Umbilical cord (tissue), 1 donor: ENCODE measurements at regions not wholly inside any gene's neighbourhood (a gene's known extent, or its start where the extent isn't known, plus 50 kb on each side); places are given as distances from the start of the nearest gene placed in this dataset.
"Not testable (repeated sequence)": the region's sequence is repeated elsewhere in the genome, so short reads cannot be mapped to it uniquely, and the experiment has no call there.

Experiments
- DNase-seq: peaks from one replicate; pipeline ENCODE4 v3.0.0-alpha.2; 2015; ENCODE audit warnings: low spot score

GRCh38 chr7:15143936-15144335 is 241.4 kb upstream of the DGKB start:
- no peak for DNase-seq

DNA sequence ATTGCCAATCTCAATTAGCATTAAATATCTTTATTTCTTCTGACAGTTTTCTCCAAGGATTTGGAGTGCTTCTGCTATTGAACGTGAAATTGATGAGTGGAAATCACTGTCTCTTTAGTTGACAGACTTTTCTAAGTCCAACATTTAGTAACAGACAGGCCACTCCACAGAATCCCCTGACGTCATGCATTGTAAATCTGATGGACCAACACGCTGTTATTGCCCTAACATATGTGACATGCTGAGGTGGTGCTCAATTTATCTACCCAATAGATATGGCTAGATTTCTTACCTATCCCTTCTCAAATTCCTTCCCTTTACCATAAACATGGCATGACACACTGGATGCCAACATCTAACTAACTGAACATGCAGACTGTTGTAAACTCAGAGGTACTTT is 240.6 kb upstream of the DGKB start:
- DNase-seq, result no peak

- no peak for DNase-seq
Measured at GRCh38 chr7:15140431-15140830, 237.9 kb upstream of the DGKB start.

GRCh38 chr7:15131661-15132060 is 229.1 kb upstream of the DGKB start:
- DNase-seq, result no peak

DNA sequence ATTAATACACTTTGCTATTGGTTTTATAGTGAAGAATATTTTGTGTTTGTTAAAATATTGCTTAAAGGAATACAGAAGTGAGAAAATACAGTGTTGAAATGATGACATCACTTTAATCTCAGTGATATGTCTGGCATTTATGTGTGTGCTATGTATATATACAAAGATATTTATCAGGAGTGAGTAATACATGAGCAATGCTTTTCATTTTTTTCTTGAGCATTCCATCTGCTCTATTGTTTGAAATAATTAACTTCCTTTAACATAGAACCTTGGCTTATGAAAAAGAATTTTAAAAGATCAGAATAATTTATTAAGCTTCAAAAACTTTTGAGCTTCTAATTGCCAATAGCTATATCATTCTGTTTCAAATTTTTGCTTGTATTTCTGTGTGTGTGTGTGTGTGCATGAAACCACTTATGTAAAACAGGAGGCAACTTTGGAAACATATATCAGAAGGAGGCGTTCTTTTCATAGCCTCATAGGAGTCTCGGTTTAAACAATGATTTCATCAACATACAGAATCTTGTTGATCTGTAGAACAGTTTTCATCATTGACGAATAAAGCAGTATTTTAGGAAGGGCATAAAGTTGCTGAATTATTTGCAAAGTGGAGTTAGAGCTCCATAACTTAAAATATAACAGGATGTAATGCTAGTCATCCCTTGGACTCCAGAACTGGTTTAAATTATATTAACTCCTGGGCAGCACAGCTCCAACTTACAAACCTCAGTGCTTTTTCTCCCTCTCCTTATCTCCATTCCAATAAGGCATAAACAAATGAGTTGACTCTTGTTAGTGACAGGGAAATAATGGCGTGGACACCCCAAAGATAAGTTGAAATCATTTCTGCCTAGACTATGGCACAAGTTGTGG is 228.4 kb upstream of the DGKB start:
- DNase-seq, result peak; percentile 40

DNA sequence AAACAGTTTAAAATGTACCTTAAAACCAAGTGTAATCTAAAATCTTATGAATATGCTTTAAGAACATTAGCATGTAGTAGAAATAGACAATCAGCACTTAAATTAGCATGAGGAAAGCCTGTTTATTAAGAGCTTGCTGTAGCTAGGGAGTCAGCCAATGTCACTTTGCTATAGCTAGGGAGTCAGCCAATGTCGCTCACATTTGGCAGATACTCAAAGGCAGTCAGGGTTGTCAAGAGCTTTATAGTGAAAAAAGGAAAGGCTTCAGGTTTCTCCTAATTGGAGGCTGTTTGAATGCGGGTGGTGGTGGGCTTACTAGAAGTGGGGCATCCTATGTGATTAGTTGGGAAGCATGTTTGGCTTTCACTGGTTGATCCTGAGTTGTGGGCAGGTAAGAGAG is 226.2 kb upstream of the DGKB start:
- no peak for DNase-seq

DNA sequence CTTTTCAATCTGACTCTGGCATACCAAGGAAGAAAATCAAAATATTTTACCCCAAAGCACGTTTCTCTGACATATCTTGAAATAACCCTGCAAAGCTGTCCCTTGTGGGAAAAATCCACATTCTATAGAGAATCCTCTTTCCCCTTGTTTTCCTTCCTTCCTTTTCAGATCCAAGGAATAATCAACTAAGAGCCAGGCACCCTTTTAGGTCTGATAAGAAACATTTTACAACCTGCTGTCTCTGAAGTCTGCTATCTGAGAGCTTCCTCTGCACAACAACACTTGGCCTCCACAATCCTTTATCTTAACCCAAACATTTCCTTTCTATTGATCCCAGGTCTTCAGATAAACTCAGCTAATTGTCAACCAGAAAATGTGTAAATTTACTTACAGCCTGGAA is 224.1 kb upstream of the DGKB start:
- DNase-seq, result not testable (repeated sequence)

DNA sequence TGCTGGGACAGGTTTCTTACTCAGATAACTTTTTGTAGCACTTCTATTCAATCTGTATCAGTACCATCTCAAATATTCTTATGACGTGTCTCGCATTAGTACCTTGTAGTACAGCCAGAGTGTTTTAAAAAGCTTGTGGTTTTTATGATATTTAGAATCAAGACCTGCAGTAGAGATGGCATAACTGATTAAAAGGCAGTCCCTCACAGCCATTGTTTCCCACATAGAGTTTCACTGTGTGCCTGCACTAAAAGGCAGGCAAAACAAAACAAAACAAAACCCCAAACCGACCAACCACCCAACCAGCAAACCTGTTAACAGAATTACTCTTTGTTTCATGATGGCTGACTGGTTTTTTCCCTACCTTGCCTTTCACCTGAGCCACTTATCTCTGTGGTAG is 221.3 kb upstream of the DGKB start:
- peak; percentile 17 for DNase-seq

GRCh38 chr7:15113752-15114151 is 211.2 kb upstream of the DGKB start:
- no peak for DNase-seq

GRCh38 chr7:15105711-15106110 is 203.2 kb upstream of the DGKB start:
- DNase-seq, result no peak

- DNase-seq, result peak; percentile 25
Measured at GRCh38 chr7:15104411-15105092, 202.0 kb upstream of the DGKB start.

DNA sequence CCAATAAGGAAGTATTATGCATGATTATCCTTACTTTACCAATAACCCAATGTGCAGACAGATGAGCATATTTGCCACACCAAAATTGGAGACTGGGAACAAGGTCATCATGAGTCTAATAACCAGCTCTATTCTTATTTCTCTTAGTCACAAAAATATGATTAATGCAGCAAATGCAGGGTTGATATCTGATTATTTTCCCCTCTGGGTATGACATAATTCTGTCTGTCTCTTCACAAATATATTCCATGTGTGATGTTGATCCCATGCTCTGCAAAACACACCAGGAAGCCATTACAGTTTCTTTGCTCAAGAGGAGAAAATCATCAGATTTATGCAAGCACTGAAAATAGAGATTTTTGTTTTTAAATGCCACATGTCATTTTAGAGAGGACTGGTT is 196.5 kb upstream of the DGKB start:
- no peak for DNase-seq

DNA sequence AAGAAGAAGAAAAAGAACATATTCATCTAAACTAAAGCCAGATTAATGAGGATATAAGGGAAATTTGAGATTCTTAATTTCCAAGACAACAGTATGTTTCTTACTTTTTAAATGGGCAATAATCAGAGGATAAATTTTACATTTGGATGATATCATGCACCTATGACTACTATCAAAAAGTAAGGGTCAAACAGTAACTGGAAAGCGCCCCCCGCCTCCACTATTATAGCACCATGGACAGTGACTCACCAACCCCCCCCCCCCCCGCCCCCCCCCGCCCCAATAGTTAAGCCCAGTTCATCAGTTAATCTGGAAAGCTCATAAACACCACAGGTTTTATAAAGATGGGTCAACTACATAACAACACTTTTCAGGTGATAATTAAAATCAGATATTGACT is 194.3 kb upstream of the DGKB start:
- DNase-seq, result no peak

DNA sequence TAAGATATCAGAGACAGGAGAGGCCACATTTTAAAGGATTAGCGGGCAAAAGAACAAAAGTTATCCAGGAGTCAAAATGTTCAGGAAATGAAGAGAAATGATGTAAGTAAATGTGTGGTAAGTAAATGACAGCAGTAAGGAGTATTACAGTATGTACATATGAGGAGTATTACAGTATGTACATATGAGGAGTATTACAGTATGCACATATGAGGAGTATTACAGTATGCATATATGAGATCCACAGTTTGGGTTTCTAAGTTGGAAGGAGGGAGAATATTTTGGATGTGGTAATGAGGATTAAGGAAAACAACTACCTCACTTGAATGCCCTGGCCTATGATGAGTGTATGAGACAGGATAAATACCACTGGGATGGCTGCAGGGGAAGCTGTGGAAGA is 192.4 kb upstream of the DGKB start:
- no peak for DNase-seq

GRCh38 chr7:15087771-15088170 is 185.2 kb upstream of the DGKB start:
- no peak for DNase-seq

GRCh38 chr7:15086862-15087261 is 184.3 kb upstream of the DGKB start:
- no peak for DNase-seq

DNA sequence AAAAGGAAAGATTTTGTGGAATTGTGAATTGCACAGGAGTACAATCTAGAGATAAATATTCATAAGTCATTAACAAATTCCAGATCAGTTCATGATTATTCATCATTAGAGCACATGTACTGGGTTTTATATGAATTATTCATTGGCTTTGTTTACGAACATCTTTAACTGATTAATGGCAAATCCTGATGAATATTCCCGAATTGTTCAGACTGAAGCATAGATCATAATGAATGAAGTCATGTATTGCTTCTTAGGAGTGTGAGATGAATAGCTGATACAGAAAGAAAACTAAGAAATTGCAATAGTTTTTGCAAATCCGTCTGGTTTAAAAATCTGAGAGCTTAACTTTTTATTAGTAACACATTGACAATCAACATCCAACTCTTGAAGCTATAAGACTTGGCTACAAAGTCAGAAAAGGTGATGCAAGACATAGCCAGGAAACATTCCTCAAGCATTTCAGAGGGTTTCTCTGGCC is 183.6 kb upstream of the DGKB start:
- no peak for DNase-seq

- DNase-seq, result no peak
Measured at GRCh38 chr7:15085366-15085765, 182.8 kb upstream of the DGKB start.

DNA sequence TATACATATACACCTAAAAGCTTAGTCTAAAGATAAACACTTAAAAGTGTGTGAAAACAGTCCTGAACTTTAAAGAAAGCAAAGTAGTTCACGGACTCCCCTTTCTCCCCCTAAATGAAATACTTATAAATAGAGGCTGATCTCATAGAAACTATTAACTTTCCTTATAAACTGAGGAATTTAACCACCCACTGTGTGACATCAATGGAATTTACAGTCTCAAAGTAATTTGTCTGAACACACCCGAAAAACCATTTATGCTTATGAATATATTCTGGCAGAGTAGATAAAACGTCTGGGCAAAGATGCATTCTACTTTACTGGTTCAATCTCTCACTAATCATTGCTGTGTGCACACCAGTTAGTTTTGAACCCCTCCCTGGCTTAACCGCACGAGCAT is 181.8 kb upstream of the DGKB start:
- no peak for DNase-seq

DNA sequence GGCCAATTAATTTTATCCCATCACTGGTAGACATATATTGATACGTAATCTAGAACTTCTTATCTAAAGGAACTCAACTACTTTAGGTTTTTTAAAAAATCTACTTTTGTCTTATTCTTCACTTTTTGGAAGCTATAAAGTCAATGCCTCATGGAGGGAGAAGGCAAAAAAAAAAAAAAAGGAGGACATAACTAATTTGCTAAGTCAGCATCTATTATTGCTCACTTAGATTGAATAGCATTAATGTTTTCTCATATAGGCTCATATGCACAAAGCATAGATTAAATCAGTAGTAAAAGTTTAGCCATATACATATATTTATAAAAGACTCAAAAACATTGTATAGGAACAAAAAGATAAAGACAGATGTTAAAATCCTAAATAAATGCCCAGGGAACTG is 179.3 kb upstream of the DGKB start:
- DNase-seq, result no peak

DNA sequence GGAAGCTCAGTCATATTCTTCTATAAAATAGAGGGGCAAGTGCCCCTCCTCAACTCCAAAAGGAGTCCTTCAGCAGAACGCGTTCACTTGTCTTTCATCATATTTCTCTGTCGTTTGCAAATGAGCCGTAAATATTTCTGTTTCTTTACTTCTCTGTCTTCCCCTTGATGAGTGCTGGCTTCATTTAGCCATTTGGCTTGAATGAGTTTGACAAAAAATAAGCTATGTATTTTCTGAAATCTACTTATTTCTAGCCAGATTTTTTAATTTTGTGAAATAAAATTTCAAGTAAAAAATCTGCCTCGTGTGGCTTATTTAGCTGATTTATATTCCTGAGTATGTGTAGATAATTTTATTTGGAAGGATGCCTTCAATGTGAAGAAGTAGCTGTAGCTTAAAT is 170.8 kb upstream of the DGKB start:
- DNase-seq, result no peak

DNA sequence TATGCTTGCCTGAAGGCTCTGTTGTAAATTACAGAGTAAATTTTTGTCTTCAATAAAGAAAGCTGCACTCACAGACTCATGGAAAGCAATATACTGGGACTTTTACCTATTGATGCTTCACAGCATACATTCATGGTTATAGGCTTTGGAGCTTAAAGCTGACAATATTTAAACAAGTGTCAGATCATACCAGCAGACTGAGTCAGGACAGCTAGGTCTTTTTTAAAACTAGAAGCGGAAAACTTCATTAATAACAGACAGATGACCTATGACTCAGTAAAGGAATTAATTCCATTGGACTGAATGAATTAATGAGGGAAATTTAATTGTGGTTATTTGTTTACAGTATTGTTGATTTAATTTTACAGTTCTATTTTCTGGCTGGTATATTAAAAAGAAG is 165.8 kb upstream of the DGKB start:
- no peak for DNase-seq

- no peak for DNase-seq
Measured at GRCh38 chr7:15057272-15057671, 154.7 kb upstream of the DGKB start.
